GM21360 (cell line): ENCODE measurements at regions not wholly inside any gene's neighbourhood (a gene's known extent, or its start where the extent isn't known, plus 50 kb on each side); places are given as distances from the start of the nearest gene placed in this dataset.
"Not testable (repeated sequence)": the region's sequence is repeated elsewhere in the genome, so short reads cannot be mapped to it uniquely, and the experiment has no call there.

ENCODE experiments used
- ATAC-seq: cut with Tn5 transposase; IDR thresholded peaks from one replicate; pipeline ENCODE4 v1.9.1; 2021; ENCODE audit warnings: mild to moderate bottlenecking, moderate library complexity; ENCODE audit not compliant: unreplicated experiment

GRCh38 chr10:105751688-105752087 is 1110.6 kb downstream of the SORCS3 start:
- no peak for ATAC-seq

- ATAC-seq: no peak
Measured at GRCh38 chr10:105745596-105746148, 1104.6 kb downstream of the SORCS3 start.

- no peak for ATAC-seq
Measured at GRCh38 chr10:105743343-105744056, 1102.4 kb downstream of the SORCS3 start.

- ATAC-seq: no peak
Measured at GRCh38 chr10:105742923-105743322, 1101.8 kb downstream of the SORCS3 start.

- ATAC-seq: no peak
Measured at GRCh38 chr10:105742184-105742583, 1101.1 kb downstream of the SORCS3 start.

- ATAC-seq: no peak
Measured at GRCh38 chr10:105734479-105734878, 1093.4 kb downstream of the SORCS3 start.

- ATAC-seq: no peak
Measured at GRCh38 chr10:105733924-105734323, 1092.8 kb downstream of the SORCS3 start.

- ATAC-seq: no peak
Measured at GRCh38 chr10:105729428-105729827, 1088.3 kb downstream of the SORCS3 start.

GRCh38 chr10:105727586-105727985 is 1086.5 kb downstream of the SORCS3 start:
- ATAC-seq: not testable (repeated sequence)

- no peak for ATAC-seq
Measured at GRCh38 chr10:105727131-105727530, 1086.0 kb downstream of the SORCS3 start.

GRCh38 chr10:105726149-105726548 is 1085.1 kb downstream of the SORCS3 start:
- no peak for ATAC-seq

- ATAC-seq: no peak
Measured at GRCh38 chr10:105725007-105725406, 1083.9 kb downstream of the SORCS3 start.

GRCh38 chr10:105718207-105718995 is 1077.3 kb downstream of the SORCS3 start:
- no peak for ATAC-seq

- no peak for ATAC-seq
Measured at GRCh38 chr10:105714728-105715127, 1073.6 kb downstream of the SORCS3 start.

GRCh38 chr10:105707603-105708002 is 1066.5 kb downstream of the SORCS3 start:
- no peak for ATAC-seq

- no peak for ATAC-seq
Measured at GRCh38 chr10:105706281-105707026, 1065.4 kb downstream of the SORCS3 start.

GRCh38 chr10:105702211-105702610 is 1061.1 kb downstream of the SORCS3 start:
- no peak for ATAC-seq

GRCh38 chr10:105700218-105700617 is 1059.1 kb downstream of the SORCS3 start:
- ATAC-seq: no peak

- no peak for ATAC-seq
Measured at GRCh38 chr10:105699504-105699903, 1058.4 kb downstream of the SORCS3 start.

- ATAC-seq: no peak
Measured at GRCh38 chr10:105698592-105698991, 1057.5 kb downstream of the SORCS3 start.

- ATAC-seq: no peak
Measured at GRCh38 chr10:105697290-105697780, 1056.2 kb downstream of the SORCS3 start.
